CD14-positive monocyte (primary cell): ENCODE measurements at regions not wholly inside any gene's neighbourhood (a gene's known extent, or its start where the extent isn't known, plus 50 kb on each side); places are given as distances from the start of the nearest gene placed in this dataset.

Experiments used
- DNase-seq, 3 donors: peaks; one replicate each; pipeline ENCODE4 v3.0.0-alpha.2; 2011 to 2022
- H2AFZ ChIP-seq: 2 replicates; pipeline ENCODE4 v1.6.0; 2012; ENCODE audit warnings: mild to moderate bottlenecking, low read depth, low read length, inconsistent platforms; ENCODE audit not compliant: insufficient read depth, poor library complexity, severe bottlenecking
- H3K27ac ChIP-seq, 2 donors: 1 replicate in 1 of 2; 2 replicates in 1 of 2; pipeline ENCODE4 v1.5.1; 2012 to 2013; ENCODE audit warnings: low read length in 2 of 2, control low read depth in 1 of 2, inconsistent platforms in 1 of 2, low read depth in 1 of 2, mild to moderate bottlenecking in 1 of 2
- H3K27me3 ChIP-seq, 2 donors: one replicate each; pipeline versions ENCODE4 v1.6.0 to v1.6.1; 2011 to 2013; ENCODE audit warnings: low read length in 2 of 2; ENCODE audit not compliant: control insufficient read depth in 2 of 2, insufficient read depth in 2 of 2
- H3K36me3 ChIP-seq, 2 donors: replicated peaks in 1 of 2; 1 replicate in 1 of 2; 2 replicates in 1 of 2; pipeline versions ENCODE4 v1.5.1 to v1.6.1; 2012 to 2013; ENCODE audit warnings: low read length in 2 of 2, control low read depth in 1 of 2, inconsistent platforms in 1 of 2, mild to moderate bottlenecking in 1 of 2; ENCODE audit not compliant: insufficient read depth in 2 of 2, control insufficient read depth in 1 of 2
- H3K4me1 ChIP-seq, 2 donors: 1 replicate in 1 of 2; 2 replicates in 1 of 2; pipeline versions ENCODE4 v1.5.1 to v1.6.1; 2012 to 2013; ENCODE audit warnings: low read length in 2 of 2, control low read depth in 1 of 2, inconsistent platforms in 1 of 2, mild to moderate bottlenecking in 1 of 2, moderate library complexity in 1 of 2; ENCODE audit not compliant: insufficient read depth in 2 of 2, control insufficient read depth in 1 of 2
- H3K4me2 ChIP-seq: replicated peaks from 2 replicates; pipeline ENCODE3; 2012; ENCODE audit warnings: low read length, moderate library complexity, mild to moderate bottlenecking; ENCODE audit not compliant: poor library complexity, severe bottlenecking; ENCODE audit errors: extremely low read depth
- H3K4me3 ChIP-seq, 3 experiments: fragments of 200-600 bp in 1 of 3; sonication (generic) in 1 of 3; replicated peaks in 1 of 3; 1 replicate in 2 of 3; 2 replicates in 1 of 3; pipeline ENCODE4 v1.5.1; 2011 to 2013; ENCODE audit warnings: low read length in 3 of 3, mild to moderate bottlenecking in 3 of 3, control low read depth in 2 of 3, low read depth in 2 of 3, inconsistent platforms in 1 of 3, moderate library complexity in 1 of 3
- H3K79me2 ChIP-seq: 2 replicates; pipeline ENCODE4 v1.6.0; 2012; ENCODE audit warnings: mild to moderate bottlenecking, control low read depth, inconsistent platforms, low read length, moderate library complexity; ENCODE audit not compliant: insufficient read depth
- H3K9ac ChIP-seq: 2 replicates; pipeline ENCODE4 v1.6.0; 2017; ENCODE audit warnings: low read length, mild to moderate bottlenecking; ENCODE audit not compliant: insufficient read depth, poor library complexity, severe bottlenecking
- H3K9me3 ChIP-seq, 2 donors: replicated peaks in 1 of 2; 1 replicate in 1 of 2; 2 replicates in 1 of 2; pipeline versions ENCODE4 v1.5.1 to v1.6.1; 2012 to 2013; ENCODE audit warnings: low read length in 2 of 2, control low read depth in 1 of 2; ENCODE audit not compliant: control insufficient read depth in 1 of 2, insufficient read depth in 1 of 2
- H4K20me1 ChIP-seq: 2 replicates; pipeline ENCODE4 v1.6.0; 2012; ENCODE audit warnings: mild to moderate bottlenecking, low read length, control low read depth, moderate library complexity; ENCODE audit not compliant: insufficient read depth
- H3K27ac Mint-ChIP-seq, 7 donors: one replicate each; pipeline ENCODE4 v1.8.0; 2020; ENCODE audit warnings: mild to moderate bottlenecking in 7 of 7, mixed read lengths in 7 of 7, moderate library complexity in 6 of 7, inconsistent platforms in 2 of 7
- H3K27me3 Mint-ChIP-seq, 3 donors: one replicate each; pipeline ENCODE4 v1.8.0; 2021 to 2022; ENCODE audit warnings: low read depth in 3 of 3, mild to moderate bottlenecking in 3 of 3, mixed read lengths in 3 of 3, moderate library complexity in 3 of 3, inconsistent platforms in 1 of 3
- H3K36me3 Mint-ChIP-seq, 2 donors: one replicate each; pipeline ENCODE4 v1.8.0; 2020; ENCODE audit warnings: mixed read lengths in 2 of 2, inconsistent platforms in 1 of 2, mild to moderate bottlenecking in 1 of 2
- H3K4me1 Mint-ChIP-seq: one replicate; pipeline ENCODE4 v1.8.0; 2020; ENCODE audit warnings: mild to moderate bottlenecking, mixed read lengths
- H3K4me3 Mint-ChIP-seq, 2 donors: one replicate each; pipeline ENCODE4 v1.8.0; 2020; ENCODE audit warnings: mild to moderate bottlenecking in 2 of 2, mixed read lengths in 2 of 2, moderate library complexity in 1 of 2
- H3K9me3 Mint-ChIP-seq, 7 donors: one replicate each; pipeline ENCODE4 v1.8.0; 2020 to 2022; ENCODE audit warnings: mixed read lengths in 7 of 7, mild to moderate bottlenecking in 6 of 7, moderate library complexity in 6 of 7, inconsistent platforms in 2 of 7
- CTCF ChIP-seq: fragments of 200-600 bp; IDR thresholded peaks from one replicate; pipeline ENCODE4 v1.8.0; 2022; ENCODE audit warnings: antibody characterized with exemption, mild to moderate bottlenecking
- WGBS: methylation state at CpG from one replicate; pipeline ENCODE4 v1.1.5; 2013; ENCODE audit warnings: missing lambda C conversion rate; ENCODE audit not compliant: insufficient coverage; 5-methylcytosine and 5-hydroxymethylcytosine counted together
- intact Hi-C, 2 donors: fragments of 100-400 bp; cut with micrococcal nuclease; formaldehyde crosslinking; loops; one replicate each; pipeline versions ENCODE4 v1.15.0 to v1.15.1; 2023

DNA sequence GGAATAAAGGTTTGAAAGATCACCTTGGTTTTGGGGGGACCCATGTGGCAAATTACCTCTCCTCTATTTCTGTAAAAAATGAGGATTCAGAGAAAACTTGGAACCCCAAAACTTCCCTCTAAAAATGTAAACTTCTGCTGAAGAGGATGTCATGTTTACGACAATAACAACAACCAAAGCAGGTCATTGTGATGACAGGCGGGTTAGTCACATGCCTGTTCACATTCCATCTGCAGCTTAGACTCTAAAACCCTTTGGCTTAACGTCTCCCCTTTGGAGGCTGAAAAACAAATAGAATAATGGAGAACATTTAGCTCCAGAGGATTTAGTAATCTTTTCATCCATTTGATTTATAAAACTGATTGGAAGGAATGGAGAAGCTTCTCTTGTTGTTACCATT is 75.0 kb upstream of the FAM9C start:
- no peak for DNase-seq
- no peaks in the 10 kb centered on the region for H3K36me3 Mint-ChIP-seq
- intact Hi-C loops = loop anchor here in 1 of 2 donors (10.0 kb wide), 1 partner anchor 45 kb away; no protein-coding TSS in a partner anchor
- peak overlapping the region in 1 of 7 donors; percentile 6 for H3K27ac Mint-ChIP-seq
- H3K4me1 Mint-ChIP-seq = peaks cover 8% of the 10 kb centered on the region
- no peaks in the 10 kb centered on the region for H3K79me2 ChIP-seq
- H2AFZ ChIP-seq = no peak overlapping the region
- H3K4me3 Mint-ChIP-seq = no peak overlapping the region
- no peaks in the 10 kb centered on the region for H4K20me1 ChIP-seq
- no CpG with 5 or more reads among the region's 3 CpGs for WGBS
- no peak overlapping the region for H3K9ac ChIP-seq
- peaks cover 3 to 42% (median 30%) of the 10 kb centered on the region in 7 donors for H3K9me3 Mint-ChIP-seq
- H3K27me3 Mint-ChIP-seq = peaks cover 0 to 42% (median 0%) of the 10 kb centered on the region in 3 donors
- H3K4me1 ChIP-seq = no peaks in the 10 kb centered on the region
- peaks cover 12 to 33% of the 10 kb centered on the region in 2 donors for H3K9me3 ChIP-seq
- no peaks in the 10 kb centered on the region for H3K36me3 ChIP-seq
- H3K27me3 ChIP-seq = peaks cover 0 to 40% of the 10 kb centered on the region in 2 donors
- TF ChIP-seq CTCF = no peak
- no peak overlapping the region for H3K4me2 ChIP-seq
- no peak overlapping the region for H3K4me3 ChIP-seq
- no peak overlapping the region for H3K27ac ChIP-seq

DNA sequence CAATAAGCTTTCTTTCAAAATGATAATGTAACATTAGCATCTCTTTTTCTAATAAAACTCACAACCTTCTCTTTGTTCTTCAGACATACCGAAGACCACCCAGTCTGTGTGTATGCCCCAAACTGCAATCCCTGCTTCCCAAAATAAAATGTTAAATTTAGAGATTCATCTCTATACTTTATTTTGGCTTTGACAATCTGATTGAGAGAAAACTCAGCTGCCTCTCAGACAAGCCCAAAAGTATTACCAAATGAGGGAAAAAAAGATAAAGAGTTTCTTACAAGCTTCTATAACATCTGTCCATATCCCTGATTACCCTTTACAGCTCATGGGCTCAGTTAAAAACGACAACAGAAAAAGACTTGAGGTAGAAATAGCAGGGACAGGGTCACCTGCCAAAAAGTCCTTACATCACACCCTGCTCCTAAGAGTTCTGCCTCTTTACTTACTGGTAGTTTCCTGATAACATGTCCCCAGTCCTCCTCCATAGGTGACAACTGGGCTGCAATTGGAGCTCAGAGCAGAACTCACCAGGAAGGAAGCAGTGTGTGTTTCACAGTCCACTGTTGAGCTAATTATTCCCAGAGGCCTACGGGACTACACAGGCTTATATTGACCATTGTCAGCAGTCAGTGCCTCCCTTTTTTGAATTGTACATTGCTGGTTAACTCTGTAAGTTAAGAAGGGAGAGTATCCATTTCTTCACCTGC is 70.9 kb upstream of the FAM9C start:
- peaks cover 0 to 3% of the 10 kb centered on the region in 2 donors for H3K4me1 ChIP-seq
- no peak overlapping the region for H3K4me3 ChIP-seq
- peaks cover 3 to 42% (median 30%) of the 10 kb centered on the region in 7 donors for H3K9me3 Mint-ChIP-seq
- no peak for TF ChIP-seq CTCF
- no peak overlapping the region for H3K27ac ChIP-seq
- no peaks in the 10 kb centered on the region for H3K36me3 ChIP-seq
- intact Hi-C loops = loop anchor here in 1 of 2 donors (10.0 kb wide), 1 partner anchor 50 kb away; no protein-coding TSS in a partner anchor
- H3K27me3 ChIP-seq = peaks cover 0 to 31% of the 10 kb centered on the region in 2 donors
- no peaks in the 10 kb centered on the region for H3K79me2 ChIP-seq
- no peak overlapping the region for H3K4me3 Mint-ChIP-seq
- H3K9ac ChIP-seq = no peak overlapping the region
- H3K27me3 Mint-ChIP-seq = peaks cover 0 to 34% (median 0%) of the 10 kb centered on the region in 3 donors
- no peak for DNase-seq
- H3K4me2 ChIP-seq = no peak overlapping the region
- H3K27ac Mint-ChIP-seq = no peak overlapping the region
- H3K9me3 ChIP-seq = peaks cover 12 to 34% of the 10 kb centered on the region in 2 donors
- H3K36me3 Mint-ChIP-seq = no peaks in the 10 kb centered on the region
- peaks cover 8% of the 10 kb centered on the region for H3K4me1 Mint-ChIP-seq
- no peaks in the 10 kb centered on the region for H4K20me1 ChIP-seq
- H2AFZ ChIP-seq = no peak overlapping the region
- WGBS = no CpG with 5 or more reads among the region's 3 CpGs
